ENCODE measurements at regions not wholly inside any gene's neighbourhood (a gene's known extent, or its start where the extent isn't known, plus 50 kb on each side); places are given as distances from the start of the nearest gene placed in this dataset.

DNA sequence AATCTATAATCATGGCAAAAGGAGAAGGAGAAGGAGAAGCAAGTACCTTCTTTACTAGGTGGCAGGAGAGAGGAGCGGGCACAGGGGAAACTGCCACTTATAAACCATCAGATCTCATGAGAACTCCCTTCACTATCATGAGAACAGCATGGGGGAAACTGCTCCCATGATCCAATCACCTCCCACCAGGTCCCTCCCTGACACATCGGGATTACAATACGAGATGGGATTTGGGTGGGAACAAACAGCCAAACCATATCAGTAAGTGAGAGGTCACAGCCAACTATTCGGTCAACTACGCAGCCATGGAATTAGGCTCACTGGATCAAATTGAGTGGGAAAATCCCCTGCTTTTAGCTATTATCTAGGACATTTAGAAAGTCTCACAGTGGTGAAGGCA is 54.2 kb upstream of the STEAP1B start:
- Mint-ChIP-seq H3K4me1 (ENCODE audit: low read depth) (peaks cover 20% of the 10 kb centered on the region), H3K9me3 (no peaks in the 10 kb centered on the region), H3K4me3 (no peak overlapping the region), H3K27ac (no peak overlapping the region), H3K36me3 (ENCODE audit: low read depth) (no peaks in the 10 kb centered on the region), H3K27me3 (ENCODE audit: insufficient read depth) (peaks cover 7% of the 10 kb centered on the region)
- DNase-seq: no peak
- TF ChIP-seq, protein P1, sequence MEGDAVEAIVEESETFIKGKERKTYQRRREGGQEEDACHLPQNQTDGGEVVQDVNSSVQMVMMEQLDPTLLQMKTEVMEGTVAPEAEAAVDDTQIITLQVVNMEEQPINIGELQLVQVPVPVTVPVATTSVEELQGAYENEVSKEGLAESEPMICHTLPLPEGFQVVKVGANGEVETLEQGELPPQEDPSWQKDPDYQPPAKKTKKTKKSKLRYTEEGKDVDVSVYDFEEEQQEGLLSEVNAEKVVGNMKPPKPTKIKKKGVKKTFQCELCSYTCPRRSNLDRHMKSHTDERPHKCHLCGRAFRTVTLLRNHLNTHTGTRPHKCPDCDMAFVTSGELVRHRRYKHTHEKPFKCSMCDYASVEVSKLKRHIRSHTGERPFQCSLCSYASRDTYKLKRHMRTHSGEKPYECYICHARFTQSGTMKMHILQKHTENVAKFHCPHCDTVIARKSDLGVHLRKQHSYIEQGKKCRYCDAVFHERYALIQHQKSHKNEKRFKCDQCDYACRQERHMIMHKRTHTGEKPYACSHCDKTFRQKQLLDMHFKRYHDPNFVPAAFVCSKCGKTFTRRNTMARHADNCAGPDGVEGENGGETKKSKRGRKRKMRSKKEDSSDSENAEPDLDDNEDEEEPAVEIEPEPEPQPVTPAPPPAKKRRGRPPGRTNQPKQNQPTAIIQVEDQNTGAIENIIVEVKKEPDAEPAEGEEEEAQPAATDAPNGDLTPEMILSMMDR (IDR thresholded peaks at IDR 0.05): no peak

DNA sequence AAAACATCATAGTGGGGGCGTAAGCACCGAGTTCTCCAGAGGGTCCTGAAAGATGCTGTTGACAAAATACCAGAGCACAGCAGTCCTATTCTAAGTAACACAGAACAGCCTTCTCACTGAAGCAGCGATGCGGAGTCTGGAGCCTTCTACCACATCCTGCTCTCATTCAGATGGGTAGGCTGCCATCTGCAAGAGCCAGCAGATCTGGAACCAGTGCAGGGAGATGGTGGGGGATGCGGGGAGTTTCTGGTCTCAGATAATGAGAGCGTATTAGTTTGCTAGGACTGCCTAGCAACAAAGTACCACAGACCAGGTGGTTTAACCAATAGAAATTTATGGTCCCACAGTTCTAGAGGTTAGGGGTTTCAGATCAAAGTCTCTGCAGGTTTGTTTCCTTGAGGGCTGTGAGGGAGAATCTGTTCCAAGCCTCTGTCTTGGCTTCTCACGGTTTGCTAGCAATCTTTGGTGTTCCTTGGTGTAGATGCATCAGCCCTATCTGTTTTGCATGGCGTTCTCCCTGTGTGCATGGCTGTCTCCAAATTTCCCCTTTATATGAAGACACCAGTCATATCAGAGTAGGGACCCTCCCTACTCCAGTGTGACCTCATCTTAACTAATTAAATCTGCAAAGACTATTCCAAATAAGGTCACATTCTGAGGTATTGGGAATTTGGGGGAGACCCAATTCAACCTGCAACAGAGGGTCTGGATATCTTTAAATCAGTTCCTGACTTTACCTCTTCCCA is 52.0 kb upstream of the STEAP1B start:
- H3K9me3 Mint-ChIP-seq: no peaks in the 10 kb centered on the region
- TF ChIP-seq, protein P1 (IDR thresholded peaks at IDR 0.05): no peak
- no peak for DNase-seq
- H3K27me3 Mint-ChIP-seq (ENCODE audit: insufficient read depth): peaks cover 7% of the 10 kb centered on the region
- H3K36me3 Mint-ChIP-seq (ENCODE audit: low read depth): no peaks in the 10 kb centered on the region
- H3K27ac Mint-ChIP-seq: no peak overlapping the region
- no peak overlapping the region for H3K4me3 Mint-ChIP-seq
- H3K4me1 Mint-ChIP-seq (ENCODE audit: low read depth): peaks cover 21% of the 10 kb centered on the region

DNA sequence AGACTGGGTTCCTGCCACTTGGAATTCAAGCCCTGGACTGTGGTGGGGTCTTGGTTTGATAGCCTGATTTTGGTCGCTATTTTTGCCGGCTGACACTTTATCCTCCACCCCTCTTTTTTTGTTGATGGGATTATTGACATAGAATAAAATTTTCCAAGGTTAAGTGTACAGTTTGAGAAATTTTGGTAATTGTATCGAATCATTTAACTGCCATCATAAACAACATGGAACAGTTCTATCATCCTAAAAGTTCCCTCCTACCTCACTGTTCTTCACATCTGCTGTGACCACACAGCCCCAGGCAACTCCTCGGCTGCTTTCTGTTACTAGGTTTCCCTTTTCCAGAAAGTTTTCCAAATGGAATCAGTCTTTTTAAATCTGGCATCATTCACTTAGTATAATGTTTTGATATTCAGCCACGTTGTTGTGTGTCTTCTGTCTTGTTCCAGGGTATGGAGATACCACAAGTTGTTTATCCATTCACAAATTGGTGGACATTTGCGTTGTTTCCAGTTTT is 50.6 kb upstream of the STEAP1B start:
- Mint-ChIP-seq H3K27me3 (ENCODE audit: insufficient read depth) (peaks cover 14% of the 10 kb centered on the region), H3K27ac (no peak overlapping the region), H3K4me3 (peak overlapping the region; percentile 85), H3K36me3 (ENCODE audit: low read depth) (no peaks in the 10 kb centered on the region), H3K9me3 (no peaks in the 10 kb centered on the region), H3K4me1 (ENCODE audit: low read depth) (peaks cover 21% of the 10 kb centered on the region)
- TF ChIP-seq, protein P1 (IDR thresholded peaks at IDR 0.05): peak; percentile 52; the same call in 1 of the 2 replicates
- no peak for DNase-seq

DNA sequence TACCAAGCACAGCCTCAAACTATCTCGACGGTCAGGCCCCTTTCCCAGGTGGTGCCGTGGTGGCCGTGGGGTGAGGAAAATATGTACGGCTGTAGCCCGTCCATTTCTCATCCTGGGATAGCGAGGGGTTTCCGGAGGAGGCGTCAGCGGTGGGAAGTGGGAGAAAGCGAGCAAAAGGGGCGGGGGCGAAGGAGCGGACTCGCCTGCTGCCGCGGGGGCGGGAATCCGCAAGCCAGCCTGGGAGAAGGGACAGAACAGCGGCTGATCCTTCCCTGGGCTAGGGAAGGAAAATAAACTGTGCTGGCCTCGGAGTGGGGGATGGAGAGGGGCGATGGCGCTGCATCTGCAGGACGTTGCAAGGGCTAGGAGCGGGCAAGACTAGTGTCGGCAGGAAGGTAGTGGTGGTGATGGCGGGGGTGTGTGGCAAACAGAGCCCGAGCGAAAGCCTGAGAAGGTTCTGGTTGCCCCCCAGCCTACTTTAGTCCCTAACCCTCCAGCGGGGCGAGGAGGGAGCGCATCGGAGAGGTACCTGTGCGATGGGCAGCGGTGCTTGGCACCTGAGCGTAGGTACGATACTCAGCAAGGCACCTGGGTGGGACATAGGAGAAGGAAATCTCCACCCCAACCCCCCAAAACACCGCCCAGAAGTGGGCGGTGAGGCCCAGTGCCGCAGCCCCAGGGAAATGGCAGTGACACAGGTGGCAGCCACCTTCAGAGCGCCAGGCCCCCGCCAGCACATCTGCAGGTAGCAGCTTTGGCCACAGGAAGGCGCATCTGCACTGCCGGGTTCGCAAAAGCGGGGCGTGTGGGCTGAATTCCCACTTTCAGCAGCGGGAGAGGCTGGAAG is 49.9 kb upstream of the STEAP1B start:
- H3K27me3 Mint-ChIP-seq (ENCODE audit: insufficient read depth): peaks cover 17% of the 10 kb centered on the region
- H3K27ac Mint-ChIP-seq: no peak overlapping the region
- peak overlapping the region; percentile 85 for H3K4me3 Mint-ChIP-seq

More for the DNA sequence above, 49.9 kb upstream of the STEAP1B start:
- Mint-ChIP-seq H3K9me3 (no peaks in the 10 kb centered on the region), H3K36me3 (ENCODE audit: low read depth) (no peaks in the 10 kb centered on the region), H3K4me1 (ENCODE audit: low read depth) (peaks cover 21% of the 10 kb centered on the region)
- TF ChIP-seq, protein P1 (IDR thresholded peaks at IDR 0.05): peak; percentile 88
- peak; percentile 32 for DNase-seq

All from HFFc6 (cell line).